HAP-1 (cell line): ENCODE measurements at regions not wholly inside any gene's neighbourhood (a gene's known extent, or its start where the extent isn't known, plus 50 kb on each side); places are given as distances from the start of the nearest gene placed in this dataset.

Source experiments
- DNase-seq, 2 experiments: peaks; one replicate each; pipeline ENCODE4 v3.0.0-alpha.2; 2016 to 2020; ENCODE audit warnings: low spot score in 2 of 2
- H3K27me3 ChIP-seq: fragments of 250-450 bp; sonication (Bioruptor Pico); 2 replicates; pipeline ENCODE4 v1.5.1; 2020; ENCODE audit warnings: low read depth, mild to moderate bottlenecking, moderate library complexity
- H3K36me3 ChIP-seq: fragments of 250-450 bp; sonication (Bioruptor Pico); replicated peaks from 2 replicates; pipeline ENCODE4 v1.5.1; 2020; ENCODE audit warnings: mild to moderate bottlenecking
- H3K4me1 ChIP-seq: fragments of 250-450 bp; sonication (Bioruptor Pico); 2 replicates; pipeline ENCODE4 v1.5.1; 2020; ENCODE audit warnings: mild to moderate bottlenecking
- H3K4me3 ChIP-seq: fragments of 250-450 bp; sonication (Bioruptor Pico); 2 replicates; pipeline ENCODE4 v1.5.1; 2020; ENCODE audit warnings: mild to moderate bottlenecking, moderate library complexity
- H3K9me3 ChIP-seq: fragments of 250-450 bp; sonication (Bioruptor Pico); 2 replicates; pipeline ENCODE4 v1.5.1; 2020; ENCODE audit warnings: mild to moderate bottlenecking, moderate library complexity
- in situ Hi-C: fragments of 300-500 bp; cut with MboI; formaldehyde crosslinking; loops from 3 replicates; pipeline ENCODE4 v1.14.3; 2020; ENCODE audit warnings: low sequenced_read_pairs, inconsistent platforms, mixed read lengths

GRCh38 chr13:55682776-55683175, 1457.9 kb upstream of the PRR20A start:
- Histone ChIP-seq H3K27me3 (no peaks in the 10 kb centered on the region), H3K4me1 (no peaks in the 10 kb centered on the region), H3K36me3 (no peaks in the 10 kb centered on the region), H3K9me3 (no peaks in the 10 kb centered on the region), H3K4me3 (no peak overlapping the region)
- in situ Hi-C loops: no loop called here
- DNase-seq: no peak

GRCh38 chr13:55705526-55705925, 1435.2 kb upstream of the PRR20A start:
- Histone ChIP-seq H3K4me3 (no peak overlapping the region), H3K9me3 (no peaks in the 10 kb centered on the region), H3K36me3 (no peaks in the 10 kb centered on the region), H3K4me1 (no peaks in the 10 kb centered on the region), H3K27me3 (no peaks in the 10 kb centered on the region)
- DNase-seq: no peak
- in situ Hi-C loops: no loop called here

- no peaks in the 10 kb centered on the region for H3K36me3 ChIP-seq
- no peak for DNase-seq
- H3K4me3 ChIP-seq: no peak overlapping the region
- H3K9me3 ChIP-seq: no peaks in the 10 kb centered on the region
- H3K27me3 ChIP-seq: no peaks in the 10 kb centered on the region
- no peaks in the 10 kb centered on the region for H3K4me1 ChIP-seq
- in situ Hi-C loops: no loop called here
These were observed 1434.7 kb upstream of the PRR20A start for GRCh38 chr13:55705971-55706370.

- no peaks in the 10 kb centered on the region for H3K36me3 ChIP-seq
- no peaks in the 10 kb centered on the region for H3K4me1 ChIP-seq
- in situ Hi-C loops: no loop called here
- no peak for DNase-seq
- H3K4me3 ChIP-seq: no peak overlapping the region
- H3K9me3 ChIP-seq: no peaks in the 10 kb centered on the region
- no peaks in the 10 kb centered on the region for H3K27me3 ChIP-seq
These were observed 1426.6 kb upstream of the PRR20A start for GRCh38 chr13:55714120-55714519.

GRCh38 chr13:55727683-55728082, 1413.0 kb upstream of the PRR20A start:
- no peak for DNase-seq
- Histone ChIP-seq H3K9me3 (no peaks in the 10 kb centered on the region), H3K4me1 (no peaks in the 10 kb centered on the region), H3K4me3 (no peak overlapping the region), H3K36me3 (no peaks in the 10 kb centered on the region), H3K27me3 (no peaks in the 10 kb centered on the region)
- in situ Hi-C loops: no loop called here

GRCh38 chr13:55728247-55728646, 1412.5 kb upstream of the PRR20A start:
- no peak overlapping the region for H3K4me3 ChIP-seq
- no peaks in the 10 kb centered on the region for H3K4me1 ChIP-seq
- no peaks in the 10 kb centered on the region for H3K36me3 ChIP-seq
- DNase-seq: no peak
- in situ Hi-C loops: no loop called here
- H3K9me3 ChIP-seq: no peaks in the 10 kb centered on the region
- H3K27me3 ChIP-seq: no peaks in the 10 kb centered on the region

GRCh38 chr13:55745828-55746227, 1394.9 kb upstream of the PRR20A start:
- no peaks in the 10 kb centered on the region for H3K27me3 ChIP-seq
- DNase-seq: no peak
- no peaks in the 10 kb centered on the region for H3K36me3 ChIP-seq
- in situ Hi-C loops: no loop called here
- no peaks in the 10 kb centered on the region for H3K4me1 ChIP-seq
- H3K4me3 ChIP-seq: no peak overlapping the region
- no peaks in the 10 kb centered on the region for H3K9me3 ChIP-seq

GRCh38 chr13:55761986-55762385, 1378.7 kb upstream of the PRR20A start:
- Histone ChIP-seq H3K4me3 (no peak overlapping the region), H3K27me3 (no peaks in the 10 kb centered on the region), H3K36me3 (no peaks in the 10 kb centered on the region), H3K9me3 (no peaks in the 10 kb centered on the region), H3K4me1 (no peaks in the 10 kb centered on the region)
- DNase-seq: no peak
- in situ Hi-C loops: no loop called here

- no peak overlapping the region for H3K4me3 ChIP-seq
- H3K4me1 ChIP-seq: no peaks in the 10 kb centered on the region
- H3K27me3 ChIP-seq: no peaks in the 10 kb centered on the region
- in situ Hi-C loops: no loop called here
- H3K36me3 ChIP-seq: no peaks in the 10 kb centered on the region
- no peaks in the 10 kb centered on the region for H3K9me3 ChIP-seq
- no peak for DNase-seq
These were observed 1363.1 kb upstream of the PRR20A start for GRCh38 chr13:55777612-55778011.

- no peaks in the 10 kb centered on the region for H3K9me3 ChIP-seq
- no peak overlapping the region for H3K4me3 ChIP-seq
- no peaks in the 10 kb centered on the region for H3K4me1 ChIP-seq
- in situ Hi-C loops: no loop called here
- no peak for DNase-seq
- no peaks in the 10 kb centered on the region for H3K27me3 ChIP-seq
- no peaks in the 10 kb centered on the region for H3K36me3 ChIP-seq
These were observed 1356.9 kb upstream of the PRR20A start for GRCh38 chr13:55783841-55784240.

- no peak overlapping the region for H3K4me3 ChIP-seq
- no peaks in the 10 kb centered on the region for H3K27me3 ChIP-seq
- H3K4me1 ChIP-seq: no peaks in the 10 kb centered on the region
- in situ Hi-C loops: no loop called here
- no peak for DNase-seq
- H3K36me3 ChIP-seq: no peaks in the 10 kb centered on the region
- H3K9me3 ChIP-seq: no peaks in the 10 kb centered on the region
These were observed 1352.2 kb upstream of the PRR20A start for GRCh38 chr13:55788548-55788947.

GRCh38 chr13:55792544-55793193, 1348.0 kb upstream of the PRR20A start:
- Histone ChIP-seq H3K36me3 (no peaks in the 10 kb centered on the region), H3K4me3 (no peak overlapping the region), H3K27me3 (no peaks in the 10 kb centered on the region), H3K4me1 (no peaks in the 10 kb centered on the region), H3K9me3 (no peaks in the 10 kb centered on the region)
- no peak for DNase-seq
- in situ Hi-C loops: no loop called here

GRCh38 chr13:55815458-55816033, 1325.2 kb upstream of the PRR20A start:
- Histone ChIP-seq H3K9me3 (no peaks in the 10 kb centered on the region), H3K4me3 (no peak overlapping the region), H3K27me3 (no peaks in the 10 kb centered on the region), H3K36me3 (no peaks in the 10 kb centered on the region), H3K4me1 (no peaks in the 10 kb centered on the region)
- in situ Hi-C loops: no loop called here
- DNase-seq: no peak

GRCh38 chr13:55816976-55817601, 1323.6 kb upstream of the PRR20A start:
- no peak for DNase-seq
- Histone ChIP-seq H3K9me3 (no peaks in the 10 kb centered on the region), H3K4me1 (no peaks in the 10 kb centered on the region), H3K36me3 (no peaks in the 10 kb centered on the region), H3K27me3 (no peaks in the 10 kb centered on the region), H3K4me3 (no peak overlapping the region)
- in situ Hi-C loops: no loop called here
